ENCODE measurements at regions not wholly inside any gene's neighbourhood (a gene's known extent, or its start where the extent isn't known, plus 50 kb on each side); places are given as distances from the start of the nearest gene placed in this dataset.

DNA sequence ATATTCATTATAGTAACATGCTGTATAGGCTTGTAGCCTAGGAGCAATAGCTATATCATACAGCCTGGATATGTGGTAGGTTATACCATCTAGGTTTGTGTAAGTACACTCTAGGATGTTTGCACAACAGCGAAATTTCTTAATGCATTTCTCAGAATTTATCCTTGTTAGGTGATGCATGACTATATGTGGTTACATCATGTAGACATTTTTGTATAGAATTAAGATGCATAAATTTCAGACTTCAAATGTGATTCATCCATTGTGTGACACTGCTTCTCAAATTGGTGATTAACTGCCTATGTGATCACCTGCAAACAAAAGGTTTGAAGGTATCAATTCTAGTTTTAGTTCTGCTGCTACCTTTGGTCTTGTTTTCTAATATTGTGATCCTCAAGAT lies 1787.0 kb upstream of the PIK3C3 start:
- TF ChIP-seq, protein P1, sequence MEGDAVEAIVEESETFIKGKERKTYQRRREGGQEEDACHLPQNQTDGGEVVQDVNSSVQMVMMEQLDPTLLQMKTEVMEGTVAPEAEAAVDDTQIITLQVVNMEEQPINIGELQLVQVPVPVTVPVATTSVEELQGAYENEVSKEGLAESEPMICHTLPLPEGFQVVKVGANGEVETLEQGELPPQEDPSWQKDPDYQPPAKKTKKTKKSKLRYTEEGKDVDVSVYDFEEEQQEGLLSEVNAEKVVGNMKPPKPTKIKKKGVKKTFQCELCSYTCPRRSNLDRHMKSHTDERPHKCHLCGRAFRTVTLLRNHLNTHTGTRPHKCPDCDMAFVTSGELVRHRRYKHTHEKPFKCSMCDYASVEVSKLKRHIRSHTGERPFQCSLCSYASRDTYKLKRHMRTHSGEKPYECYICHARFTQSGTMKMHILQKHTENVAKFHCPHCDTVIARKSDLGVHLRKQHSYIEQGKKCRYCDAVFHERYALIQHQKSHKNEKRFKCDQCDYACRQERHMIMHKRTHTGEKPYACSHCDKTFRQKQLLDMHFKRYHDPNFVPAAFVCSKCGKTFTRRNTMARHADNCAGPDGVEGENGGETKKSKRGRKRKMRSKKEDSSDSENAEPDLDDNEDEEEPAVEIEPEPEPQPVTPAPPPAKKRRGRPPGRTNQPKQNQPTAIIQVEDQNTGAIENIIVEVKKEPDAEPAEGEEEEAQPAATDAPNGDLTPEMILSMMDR (conservative IDR thresholded peaks at IDR 0.05; ENCODE audit: low read depth in 2 of 2), result no peak
- TF ChIP-seq EZH2 (IDR thresholded peaks at IDR 0.05; ENCODE audit: low read depth, unreplicated experiment) (no peak), EZH2phosphoT487 (IDR thresholded peaks at IDR 0.05; ENCODE audit: unreplicated experiment) (no peak), POLR2AphosphoS5 (IDR thresholded peaks at IDR 0.05; ENCODE audit: low read depth) (no peak), STAT1 (IDR thresholded peaks at IDR 0.05; ENCODE audit: unreplicated experiment) (no peak), CREB1 (CRISPR knock-in tag; IDR thresholded peaks at IDR 0.05; ENCODE audit: low read depth) (no peak), ZNF331 (CRISPR knock-in tag; IDR thresholded peaks at IDR 0.05; ENCODE audit: low read depth) (no peak), ZNF114 (CRISPR knock-in tag; IDR thresholded peaks at IDR 0.05) (no peak), JUNB (IDR thresholded peaks at IDR 0.05; ENCODE audit: unreplicated experiment) (no peak)
- TF ChIP-seq, protein P2, sequence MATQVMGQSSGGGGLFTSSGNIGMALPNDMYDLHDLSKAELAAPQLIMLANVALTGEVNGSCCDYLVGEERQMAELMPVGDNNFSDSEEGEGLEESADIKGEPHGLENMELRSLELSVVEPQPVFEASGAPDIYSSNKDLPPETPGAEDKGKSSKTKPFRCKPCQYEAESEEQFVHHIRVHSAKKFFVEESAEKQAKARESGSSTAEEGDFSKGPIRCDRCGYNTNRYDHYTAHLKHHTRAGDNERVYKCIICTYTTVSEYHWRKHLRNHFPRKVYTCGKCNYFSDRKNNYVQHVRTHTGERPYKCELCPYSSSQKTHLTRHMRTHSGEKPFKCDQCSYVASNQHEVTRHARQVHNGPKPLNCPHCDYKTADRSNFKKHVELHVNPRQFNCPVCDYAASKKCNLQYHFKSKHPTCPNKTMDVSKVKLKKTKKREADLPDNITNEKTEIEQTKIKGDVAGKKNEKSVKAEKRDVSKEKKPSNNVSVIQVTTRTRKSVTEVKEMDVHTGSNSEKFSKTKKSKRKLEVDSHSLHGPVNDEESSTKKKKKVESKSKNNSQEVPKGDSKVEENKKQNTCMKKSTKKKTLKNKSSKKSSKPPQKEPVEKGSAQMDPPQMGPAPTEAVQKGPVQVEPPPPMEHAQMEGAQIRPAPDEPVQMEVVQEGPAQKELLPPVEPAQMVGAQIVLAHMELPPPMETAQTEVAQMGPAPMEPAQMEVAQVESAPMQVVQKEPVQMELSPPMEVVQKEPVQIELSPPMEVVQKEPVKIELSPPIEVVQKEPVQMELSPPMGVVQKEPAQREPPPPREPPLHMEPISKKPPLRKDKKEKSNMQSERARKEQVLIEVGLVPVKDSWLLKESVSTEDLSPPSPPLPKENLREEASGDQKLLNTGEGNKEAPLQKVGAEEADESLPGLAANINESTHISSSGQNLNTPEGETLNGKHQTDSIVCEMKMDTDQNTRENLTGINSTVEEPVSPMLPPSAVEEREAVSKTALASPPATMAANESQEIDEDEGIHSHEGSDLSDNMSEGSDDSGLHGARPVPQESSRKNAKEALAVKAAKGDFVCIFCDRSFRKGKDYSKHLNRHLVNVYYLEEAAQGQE (IDR thresholded peaks at IDR 0.05; ENCODE audit: unreplicated experiment), result no peak
- TF ChIP-seq, protein P3, sequence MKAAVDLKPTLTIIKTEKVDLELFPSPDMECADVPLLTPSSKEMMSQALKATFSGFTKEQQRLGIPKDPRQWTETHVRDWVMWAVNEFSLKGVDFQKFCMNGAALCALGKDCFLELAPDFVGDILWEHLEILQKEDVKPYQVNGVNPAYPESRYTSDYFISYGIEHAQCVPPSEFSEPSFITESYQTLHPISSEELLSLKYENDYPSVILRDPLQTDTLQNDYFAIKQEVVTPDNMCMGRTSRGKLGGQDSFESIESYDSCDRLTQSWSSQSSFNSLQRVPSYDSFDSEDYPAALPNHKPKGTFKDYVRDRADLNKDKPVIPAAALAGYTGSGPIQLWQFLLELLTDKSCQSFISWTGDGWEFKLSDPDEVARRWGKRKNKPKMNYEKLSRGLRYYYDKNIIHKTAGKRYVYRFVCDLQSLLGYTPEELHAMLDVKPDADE (IDR thresholded peaks at IDR 0.05), result no peak
- TF ChIP-seq, protein P4, sequence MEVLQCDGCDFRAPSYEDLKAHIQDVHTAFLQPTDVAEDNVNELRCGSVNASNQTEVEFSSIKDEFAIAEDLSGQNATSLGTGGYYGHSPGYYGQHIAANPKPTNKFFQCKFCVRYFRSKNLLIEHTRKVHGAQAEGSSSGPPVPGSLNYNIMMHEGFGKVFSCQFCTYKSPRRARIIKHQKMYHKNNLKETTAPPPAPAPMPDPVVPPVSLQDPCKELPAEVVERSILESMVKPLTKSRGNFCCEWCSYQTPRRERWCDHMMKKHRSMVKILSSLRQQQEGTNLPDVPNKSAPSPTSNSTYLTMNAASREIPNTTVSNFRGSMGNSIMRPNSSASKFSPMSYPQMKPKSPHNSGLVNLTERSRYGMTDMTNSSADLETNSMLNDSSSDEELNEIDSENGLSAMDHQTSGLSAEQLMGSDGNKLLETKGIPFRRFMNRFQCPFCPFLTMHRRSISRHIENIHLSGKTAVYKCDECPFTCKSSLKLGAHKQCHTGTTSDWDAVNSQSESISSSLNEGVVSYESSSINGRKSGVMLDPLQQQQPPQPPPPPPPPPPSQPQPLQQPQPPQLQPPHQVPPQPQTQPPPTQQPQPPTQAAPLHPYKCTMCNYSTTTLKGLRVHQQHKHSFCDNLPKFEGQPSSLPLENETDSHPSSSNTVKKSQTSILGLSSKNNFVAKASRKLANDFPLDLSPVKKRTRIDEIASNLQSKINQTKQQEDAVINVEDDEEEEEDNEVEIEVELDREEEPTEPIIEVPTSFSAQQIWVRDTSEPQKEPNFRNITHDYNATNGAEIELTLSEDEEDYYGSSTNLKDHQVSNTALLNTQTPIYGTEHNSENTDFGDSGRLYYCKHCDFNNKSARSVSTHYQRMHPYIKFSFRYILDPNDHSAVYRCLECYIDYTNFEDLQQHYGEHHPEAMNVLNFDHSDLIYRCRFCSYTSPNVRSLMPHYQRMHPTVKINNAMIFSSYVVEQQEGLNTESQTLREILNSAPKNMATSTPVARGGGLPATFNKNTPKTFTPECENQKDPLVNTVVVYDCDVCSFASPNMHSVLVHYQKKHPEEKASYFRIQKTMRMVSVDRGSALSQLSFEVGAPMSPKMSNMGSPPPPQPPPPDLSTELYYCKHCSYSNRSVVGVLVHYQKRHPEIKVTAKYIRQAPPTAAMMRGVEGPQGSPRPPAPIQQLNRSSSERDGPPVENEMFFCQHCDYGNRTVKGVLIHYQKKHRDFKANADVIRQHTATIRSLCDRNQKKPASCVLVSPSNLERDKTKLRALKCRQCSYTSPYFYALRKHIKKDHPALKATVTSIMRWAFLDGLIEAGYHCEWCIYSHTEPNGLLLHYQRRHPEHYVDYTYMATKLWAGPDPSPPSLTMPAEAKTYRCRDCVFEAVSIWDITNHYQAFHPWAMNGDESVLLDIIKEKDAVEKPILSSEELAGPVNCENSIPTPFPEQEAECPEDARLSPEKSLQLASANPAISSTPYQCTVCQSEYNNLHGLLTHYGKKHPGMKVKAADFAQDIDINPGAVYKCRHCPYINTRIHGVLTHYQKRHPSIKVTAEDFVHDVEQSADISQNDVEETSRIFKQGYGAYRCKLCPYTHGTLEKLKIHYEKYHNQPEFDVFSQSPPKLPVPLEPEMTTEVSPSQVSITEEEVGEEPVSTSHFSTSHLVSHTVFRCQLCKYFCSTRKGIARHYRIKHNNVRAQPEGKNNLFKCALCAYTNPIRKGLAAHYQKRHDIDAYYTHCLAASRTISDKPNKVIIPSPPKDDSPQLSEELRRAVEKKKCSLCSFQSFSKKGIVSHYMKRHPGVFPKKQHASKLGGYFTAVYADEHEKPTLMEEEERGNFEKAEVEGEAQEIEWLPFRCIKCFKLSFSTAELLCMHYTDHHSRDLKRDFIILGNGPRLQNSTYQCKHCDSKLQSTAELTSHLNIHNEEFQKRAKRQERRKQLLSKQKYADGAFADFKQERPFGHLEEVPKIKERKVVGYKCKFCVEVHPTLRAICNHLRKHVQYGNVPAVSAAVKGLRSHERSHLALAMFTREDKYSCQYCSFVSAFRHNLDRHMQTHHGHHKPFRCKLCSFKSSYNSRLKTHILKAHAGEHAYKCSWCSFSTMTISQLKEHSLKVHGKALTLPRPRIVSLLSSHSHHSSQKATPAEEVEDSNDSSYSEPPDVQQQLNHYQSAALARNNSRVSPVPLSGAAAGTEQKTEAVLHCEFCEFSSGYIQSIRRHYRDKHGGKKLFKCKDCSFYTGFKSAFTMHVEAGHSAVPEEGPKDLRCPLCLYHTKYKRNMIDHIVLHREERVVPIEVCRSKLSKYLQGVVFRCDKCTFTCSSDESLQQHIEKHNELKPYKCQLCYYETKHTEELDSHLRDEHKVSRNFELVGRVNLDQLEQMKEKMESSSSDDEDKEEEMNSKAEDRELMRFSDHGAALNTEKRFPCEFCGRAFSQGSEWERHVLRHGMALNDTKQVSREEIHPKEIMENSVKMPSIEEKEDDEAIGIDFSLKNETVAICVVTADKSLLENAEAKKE (CRISPR knock-in tag; IDR thresholded peaks at IDR 0.05), result no peak

Measured in GM23338 (cell line).